H9 (cell line): ENCODE measurements at regions not wholly inside any gene's neighbourhood (a gene's known extent, or its start where the extent isn't known, plus 50 kb on each side); places are given as distances from the start of the nearest gene placed in this dataset.

Source experiments
- DNase-seq: peaks from one replicate; pipeline ENCODE4 v3.0.0-alpha.2; 2017
- H2AFZ ChIP-seq: one replicate; pipeline ENCODE4 v1.6.1; 2013; ENCODE audit warnings: mild to moderate bottlenecking, low read length, control low read depth, moderate library complexity
- H2AK5ac ChIP-seq: 2 replicates; pipeline ENCODE4 v1.6.1; 2013; ENCODE audit warnings: low read length, control low read depth, mixed read lengths; ENCODE audit not compliant: insufficient read length
- H2BK120ac ChIP-seq: one replicate; pipeline ENCODE4 v1.6.1; 2013; ENCODE audit warnings: low read depth, mild to moderate bottlenecking, low read length, control low read depth, inconsistent platforms; ENCODE audit not compliant: poor library complexity, severe bottlenecking
- H2BK12ac ChIP-seq: 2 replicates; pipeline ENCODE4 v1.6.1; 2013; ENCODE audit warnings: low read length, control low read depth, mixed read lengths, low read depth; ENCODE audit not compliant: insufficient read length
- H2BK15ac ChIP-seq: 2 replicates; pipeline ENCODE4 v1.6.1; 2013; ENCODE audit warnings: low read depth, low read length, control low read depth
- H2BK20ac ChIP-seq: one replicate; pipeline ENCODE4 v1.6.1; 2013; ENCODE audit warnings: low read depth, mild to moderate bottlenecking, low read length, control low read depth, inconsistent platforms; ENCODE audit not compliant: poor library complexity, severe bottlenecking
- H2BK5ac ChIP-seq: 2 replicates; pipeline ENCODE4 v1.6.1; 2013; ENCODE audit warnings: low read length, control low read depth, mixed read lengths; ENCODE audit not compliant: insufficient read length
- H3K14ac ChIP-seq: 2 replicates; pipeline ENCODE4 v1.6.1; 2013; ENCODE audit warnings: low read length, control low read depth; ENCODE audit not compliant: insufficient read depth
- H3K18ac ChIP-seq: 2 replicates; pipeline ENCODE4 v1.6.1; 2013; ENCODE audit warnings: low read depth, mild to moderate bottlenecking, mixed read lengths, low read length, control low read depth; ENCODE audit not compliant: insufficient read length
- H3K23ac ChIP-seq: 2 replicates; pipeline ENCODE4 v1.6.1; 2013; ENCODE audit warnings: low read length, control low read depth, mixed read lengths, low read depth; ENCODE audit not compliant: insufficient read length
- H3K23me2 ChIP-seq: 2 replicates; pipeline ENCODE4 v1.6.1; 2013; ENCODE audit warnings: low read depth, mild to moderate bottlenecking, mixed read lengths, low read length, control low read depth; ENCODE audit not compliant: insufficient read length, poor library complexity, severe bottlenecking
- H3K27ac ChIP-seq: 2 replicates; pipeline ENCODE4 v1.5.1; 2013; ENCODE audit warnings: low read length, control low read depth, mixed read lengths, low read depth; ENCODE audit not compliant: insufficient read length
- H3K27me3 ChIP-seq: 2 replicates; pipeline ENCODE4 v1.6.1; 2013; ENCODE audit warnings: low read length, control low read depth, inconsistent platforms; ENCODE audit not compliant: insufficient read depth
- H3K4ac ChIP-seq: 2 replicates; pipeline ENCODE4 v1.6.1; 2013; ENCODE audit warnings: low read depth, mild to moderate bottlenecking, control low read depth, inconsistent platforms, low read length, moderate library complexity
- H3K4me1 ChIP-seq: 2 replicates; pipeline ENCODE4 v1.6.1; 2013; ENCODE audit warnings: low read length, control low read depth, inconsistent platforms; ENCODE audit not compliant: insufficient read depth
- H3K4me2 ChIP-seq: 2 replicates; pipeline ENCODE4 v1.6.1; 2013; ENCODE audit warnings: low read length, control low read depth, mixed read lengths; ENCODE audit not compliant: insufficient read length, insufficient read depth
- H3K56ac ChIP-seq: 2 replicates; pipeline ENCODE4 v1.6.1; 2013; ENCODE audit warnings: low read depth, mild to moderate bottlenecking, mixed read lengths, low read length, control low read depth; ENCODE audit not compliant: insufficient read length
- H3K79me1 ChIP-seq: 2 replicates; pipeline ENCODE4 v1.6.1; 2013; ENCODE audit warnings: low read depth, mild to moderate bottlenecking, moderate library complexity, low read length, control low read depth, inconsistent platforms; ENCODE audit not compliant: insufficient read depth, poor library complexity, severe bottlenecking
- H3K79me2 ChIP-seq: 2 replicates; pipeline ENCODE4 v1.6.1; 2013; ENCODE audit warnings: low read length, control low read depth, inconsistent platforms; ENCODE audit not compliant: insufficient read depth
- H3K9ac ChIP-seq: 2 replicates; pipeline ENCODE4 v1.6.1; 2013; ENCODE audit warnings: low read length, control low read depth, mixed read lengths; ENCODE audit not compliant: insufficient read length; ENCODE audit errors: extremely low read depth
- H3K9me3 ChIP-seq: one replicate; pipeline ENCODE4 v1.6.1; 2013; ENCODE audit warnings: low read depth, low read length, inconsistent platforms; ENCODE audit not compliant: control insufficient read depth
- H3T11ph ChIP-seq: one replicate; pipeline ENCODE4 v1.6.1; 2013; ENCODE audit warnings: mild to moderate bottlenecking, low read length, control low read depth, inconsistent platforms
- H4K20me1 ChIP-seq: one replicate; pipeline ENCODE4 v1.6.1; 2013; ENCODE audit not compliant: control insufficient read depth, insufficient read length, insufficient read depth
- H4K5ac ChIP-seq: 2 replicates; pipeline ENCODE4 v1.6.1; 2013; ENCODE audit warnings: low read depth, mild to moderate bottlenecking, mixed read lengths, low read length, control low read depth; ENCODE audit not compliant: insufficient read length
- H4K8ac ChIP-seq: replicated peaks from 2 replicates; pipeline ENCODE4 v1.6.1; 2013; ENCODE audit warnings: low read length, control low read depth, mixed read lengths, low read depth; ENCODE audit not compliant: insufficient read length
- H4K91ac ChIP-seq: 2 replicates; pipeline ENCODE4 v1.6.1; 2013; ENCODE audit warnings: low read depth, mild to moderate bottlenecking, moderate library complexity, mixed read lengths, low read length, control low read depth; ENCODE audit not compliant: insufficient read length
- H3K27ac Mint-ChIP-seq, 3 experiments: 2 replicates in 2 of 3; 3 replicates in 1 of 3; pipeline ENCODE4 v1.8.0; 2020 to 2021; ENCODE audit warnings: mixed read lengths in 3 of 3, mild to moderate bottlenecking in 1 of 3, moderate library complexity in 1 of 3
- H3K27me3 Mint-ChIP-seq: 2 replicates; pipeline ENCODE4 v1.8.0; 2021; ENCODE audit warnings: low read depth, mild to moderate bottlenecking, moderate library complexity, mixed read lengths
- H3K36me3 Mint-ChIP-seq, 3 experiments: 2 replicates in 2 of 3; 3 replicates in 1 of 3; pipeline ENCODE4 v1.8.0; 2020 to 2021; ENCODE audit warnings: low read depth in 3 of 3, mixed read lengths in 3 of 3; ENCODE audit not compliant: insufficient read depth in 1 of 3
- H3K4me1 Mint-ChIP-seq, 2 experiments: 2 replicates each; pipeline ENCODE4 v1.8.0; 2020; ENCODE audit warnings: mixed read lengths in 2 of 2
- H3K4me3 Mint-ChIP-seq, 2 experiments: 2 replicates in 1 of 2; 3 replicates in 1 of 2; pipeline ENCODE4 v1.8.0; 2020 to 2021; ENCODE audit warnings: mild to moderate bottlenecking in 2 of 2, mixed read lengths in 2 of 2, moderate library complexity in 1 of 2
- H3K9me3 Mint-ChIP-seq, 2 experiments: 2 replicates in 1 of 2; 3 replicates in 1 of 2; pipeline ENCODE4 v1.8.0; 2020; ENCODE audit warnings: mild to moderate bottlenecking in 2 of 2, mixed read lengths in 2 of 2, moderate library complexity in 1 of 2
- CTCF ChIP-seq: fragments of 200-600 bp; sonication (generic); conservative IDR thresholded peaks from 3 replicates; pipeline ENCODE4 v1.8.0; 2021; ENCODE audit warnings: antibody characterized with exemption, mild to moderate bottlenecking
- WGBS: extraction: QIAGEN DNeasy Blood & Tissue Kit; methylation state at CpG from one replicate; pipeline ENCODE4 v1.1.7; 2013; ENCODE audit warnings: missing lambda C conversion rate, low lambda C conversion rate, mixed read lengths; ENCODE audit not compliant: insufficient read length; ENCODE audit errors: extremely low coverage; 5-methylcytosine and 5-hydroxymethylcytosine counted together

- H3T11ph ChIP-seq = no peak overlapping the region
- no peak overlapping the region for H2AFZ ChIP-seq
- H3K4me1 ChIP-seq = no peaks in the 10 kb centered on the region; the same call in 1 of the 2 replicates
- H4K91ac ChIP-seq = no peak overlapping the region
- no peak overlapping the region for H3K18ac ChIP-seq
- WGBS = no CpG with 5 or more reads among the region's 6 CpGs
- H3K79me2 ChIP-seq = no peaks in the 10 kb centered on the region
- no peak overlapping the region for H3K4ac ChIP-seq
- Mint-ChIP-seq H3K27me3 (peaks cover 2% of the 10 kb centered on the region), H3K36me3 (no peaks in the 10 kb centered on the region; a peak in 2 of 7 replicates), H3K27ac (no peak overlapping the region), H3K4me3 (no peak overlapping the region), H3K9me3 (no peaks in the 10 kb centered on the region), H3K4me1 (peaks cover 3 to 12% of the 10 kb centered on the region in 2 experiments)
- H3K23me2 ChIP-seq = no peaks in the 10 kb centered on the region
- no peak overlapping the region for H3K9ac ChIP-seq
- H2BK120ac ChIP-seq = no peak overlapping the region
- no peak for TF ChIP-seq CTCF
- H3K9me3 ChIP-seq = no peaks in the 10 kb centered on the region
- H3K14ac ChIP-seq = no peak overlapping the region
- H4K5ac ChIP-seq = no peak overlapping the region
- H2BK20ac ChIP-seq = no peak overlapping the region
- no peaks in the 10 kb centered on the region for H4K20me1 ChIP-seq
- no peak overlapping the region for H3K27ac ChIP-seq
- H3K4me2 ChIP-seq = no peak overlapping the region
- no peak overlapping the region for H2BK5ac ChIP-seq
- no peak overlapping the region for H2BK15ac ChIP-seq
- no peaks in the 10 kb centered on the region for H3K79me1 ChIP-seq
- DNase-seq = no peak
- no peak overlapping the region for H3K56ac ChIP-seq
- no peaks in the 10 kb centered on the region for H3K27me3 ChIP-seq
- no peak overlapping the region for H4K8ac ChIP-seq
- H2AK5ac ChIP-seq = no peak overlapping the region
- no peak overlapping the region for H3K23ac ChIP-seq
- no peak overlapping the region for H2BK12ac ChIP-seq
These were observed 159.9 kb upstream of the TOP1 start for GRCh38 chr20:40868551-40869217.
